ENCODE measurements at regions not wholly inside any gene's neighbourhood (a gene's known extent, or its start where the extent isn't known, plus 50 kb on each side); places are given as distances from the start of the nearest gene placed in this dataset.

- TF ChIP-seq CTCF (IDR thresholded peaks at IDR 0.05) (no peak), POLR2A (IDR thresholded peaks at IDR 0.05) (no peak), EP300 (IDR thresholded peaks at IDR 0.05) (no peak)
Observed at GRCh38 chr21:43282358-43283120, 113.7 kb downstream of the CRYAA start.

GRCh38 chr21:43281661-43282357, 113.0 kb downstream of the CRYAA start:
- no peaks in the 10 kb centered on the region for H3K9me3 ChIP-seq

More at GRCh38 chr21:43282358-43283120, 113.7 kb downstream of the CRYAA start:
- Histone ChIP-seq H3K4me3 (no peak overlapping the region), H3K36me3 (no peaks in the 10 kb centered on the region), H3K27me3 (peaks cover 0 to 17% of the 10 kb centered on the region in 2 donors), H3K4me1 (peaks cover 0 to 10% (median 0%) of the 10 kb centered on the region in 4 donors), H3K27ac (no peak overlapping the region), H3K9me3 (no peaks in the 10 kb centered on the region)
- 81% methylated on average over 21 to 22 of the region's 23 CpGs for WGBS, 2 donors
- no peak for DNase-seq (ENCODE audit: low spot score in 2 of 2)

GRCh38 chr21:43280949-43281633, 112.3 kb downstream of the CRYAA start:
- Histone ChIP-seq H3K36me3 (no peaks in the 10 kb centered on the region), H3K9me3 (no peaks in the 10 kb centered on the region), H3K27me3 (peaks cover 0 to 30% of the 10 kb centered on the region in 2 donors), H3K4me1 (peaks cover 0 to 12% (median 0%) of the 10 kb centered on the region in 4 donors), H3K4me3 (no peak overlapping the region), H3K27ac (no peak overlapping the region)
- no peak for DNase-seq (ENCODE audit: low spot score in 2 of 2)
- TF ChIP-seq EP300 (IDR thresholded peaks at IDR 0.05) = no peak
- no peak for TF ChIP-seq CTCF (IDR thresholded peaks at IDR 0.05)
- TF ChIP-seq POLR2A (IDR thresholded peaks at IDR 0.05) = no peak
- WGBS, 2 donors = 70 to 72% methylated on average over 17 of the region's 17 CpGs

More at GRCh38 chr21:43281661-43282357, 113.0 kb downstream of the CRYAA start:
- no peaks in the 10 kb centered on the region for H3K36me3 ChIP-seq
- peaks cover 0 to 12% (median 0%) of the 10 kb centered on the region in 4 donors for H3K4me1 ChIP-seq
- 76 to 77% methylated on average over 12 of the region's 12 CpGs for WGBS, 2 donors
- H3K27ac ChIP-seq = no peak overlapping the region
- no peak for DNase-seq (ENCODE audit: low spot score in 2 of 2)
- H3K4me3 ChIP-seq = no peak overlapping the region
- TF ChIP-seq POLR2A (IDR thresholded peaks at IDR 0.05) (no peak), EP300 (IDR thresholded peaks at IDR 0.05) (no peak), CTCF (IDR thresholded peaks at IDR 0.05) (no peak)
- H3K27me3 ChIP-seq = peaks cover 0 to 24% of the 10 kb centered on the region in 2 donors

- Histone ChIP-seq H3K4me3 (no peak overlapping the region), H3K9me3 (no peaks in the 10 kb centered on the region), H3K36me3 (no peaks in the 10 kb centered on the region), H3K4me1 (peaks cover 0 to 18% (median 0%) of the 10 kb centered on the region in 4 donors), H3K27me3 (peaks cover 0 to 35% of the 10 kb centered on the region in 2 donors), H3K27ac (no peak overlapping the region)
- no peak for DNase-seq (ENCODE audit: low spot score in 2 of 2)
- WGBS, 2 donors = 84 to 88% methylated on average over 10 to 11 of the region's 11 CpGs
- no peak for TF ChIP-seq POLR2A (IDR thresholded peaks at IDR 0.05)
Observed at GRCh38 chr21:43279578-43279894, 110.7 kb downstream of the CRYAA start.

GRCh38 chr21:43278766-43279577, 110.2 kb downstream of the CRYAA start:
- H3K4me3 ChIP-seq = no peak overlapping the region
- H3K4me1 ChIP-seq = peaks cover 0 to 23% (median 0%) of the 10 kb centered on the region in 4 donors
- no peaks in the 10 kb centered on the region for H3K9me3 ChIP-seq
- H3K36me3 ChIP-seq = no peaks in the 10 kb centered on the region
- no peak overlapping the region for H3K27ac ChIP-seq
- 73 to 75% methylated on average over 26 to 30 of the region's 32 CpGs for WGBS, 2 donors
- DNase-seq (ENCODE audit: low spot score in 2 of 2) = no peak
- no peak for TF ChIP-seq EP300 (IDR thresholded peaks at IDR 0.05)
- TF ChIP-seq POLR2A (IDR thresholded peaks at IDR 0.05) = no peak
- TF ChIP-seq CTCF (IDR thresholded peaks at IDR 0.05) = no peak
- H3K27me3 ChIP-seq = peaks cover 0 to 40% of the 10 kb centered on the region in 2 donors
